Ishikawa (cell line): ENCODE measurements at regions not wholly inside any gene's neighbourhood (a gene's known extent, or its start where the extent isn't known, plus 50 kb on each side); places are given as distances from the start of the nearest gene placed in this dataset.

Source experiments
- CEBPB ChIP-seq: IDR thresholded peaks from 2 replicates; pipeline ENCODE4 v1.6.1; 2012
- EGR1 ChIP-seq: IDR thresholded peaks from 2 replicates; pipeline ENCODE4 v1.6.1; 2012
- EP300 ChIP-seq: IDR thresholded peaks from 2 replicates; pipeline ENCODE4 v1.6.1; 2012; ENCODE audit warnings: borderline replicate concordance
- FOXM1 ChIP-seq: IDR thresholded peaks from 2 replicates; pipeline ENCODE4 v1.6.1; 2012; ENCODE audit warnings: low read depth, borderline replicate concordance
- NFIC ChIP-seq: IDR thresholded peaks from 2 replicates; pipeline ENCODE4 v1.6.1; 2012
- RAD21 ChIP-seq: IDR thresholded peaks from 2 replicates; pipeline ENCODE4 v1.6.1; 2012; ENCODE audit warnings: low read depth
- TAF1 ChIP-seq: IDR thresholded peaks from 2 replicates; pipeline ENCODE4 v1.6.1; 2012; ENCODE audit warnings: low read depth, mild to moderate bottlenecking
- TCF12 ChIP-seq: IDR thresholded peaks from 2 replicates; pipeline ENCODE4 v1.6.1; 2012; ENCODE audit warnings: low read depth
- TEAD4 ChIP-seq: IDR thresholded peaks from 2 replicates; pipeline ENCODE4 v1.6.1; 2012
- YY1 ChIP-seq: IDR thresholded peaks from 2 replicates; pipeline ENCODE4 v1.6.1; 2012; ENCODE audit warnings: low read depth
- ZBTB7A ChIP-seq: IDR thresholded peaks from 2 replicates; pipeline ENCODE4 v1.6.1; 2012; ENCODE audit warnings: low read depth
- TF ChIP-seq, protein P1 (sequence below): IDR thresholded peaks from 2 replicates; pipeline ENCODE4 v1.6.1; 2012
- TF ChIP-seq, protein P2 (sequence below): IDR thresholded peaks from 2 replicates; pipeline ENCODE4 v1.6.1; 2012
- TF ChIP-seq, protein P3 (sequence below): IDR thresholded peaks from 2 replicates; pipeline ENCODE4 v1.6.1; 2012; ENCODE audit warnings: low read depth, mild to moderate bottlenecking

DNA sequence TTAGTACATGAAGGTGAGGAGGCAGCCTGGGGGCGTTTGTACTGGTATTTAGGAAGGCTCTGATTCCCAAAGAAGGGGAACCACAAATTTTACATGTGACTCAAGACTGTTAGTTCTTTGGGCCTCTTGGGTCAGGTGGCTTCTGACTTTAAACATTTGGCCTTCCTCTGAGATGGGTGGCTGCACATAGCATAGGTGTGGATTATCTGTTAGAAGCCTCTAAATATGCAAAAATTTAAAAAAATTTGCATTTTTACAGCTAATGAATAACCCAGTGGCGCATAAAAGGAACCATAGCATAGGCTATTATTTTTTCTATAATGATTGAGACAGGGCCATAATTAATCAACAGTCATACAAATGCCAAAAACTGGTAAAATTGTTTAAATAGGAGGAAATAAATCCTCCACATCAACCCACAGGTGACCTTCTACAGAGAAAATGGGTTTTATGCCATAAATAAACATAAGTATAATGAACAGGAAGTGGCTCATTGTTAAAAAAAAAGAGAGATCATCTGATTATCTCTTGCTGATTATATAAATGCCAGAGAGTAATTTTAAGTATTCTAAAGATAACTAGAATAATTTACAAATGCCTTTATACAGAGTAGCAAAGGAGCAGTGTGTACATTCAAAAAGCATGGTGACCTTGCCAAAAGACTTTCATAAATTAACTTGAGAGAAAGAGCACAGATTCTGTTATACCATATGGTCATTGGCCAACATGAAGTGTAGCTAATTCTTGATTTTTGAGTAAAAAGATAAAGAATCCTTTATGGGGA lies 284.2 kb upstream of the ATP2B1 start:
- TF ChIP-seq TCF12 (no peak), NFIC (no peak), CEBPB (no peak), EGR1 (no peak), YY1 (no peak), RAD21 (no peak), FOXM1 (no peak), EP300 (no peak), TAF1 (no peak), TEAD4 (no peak), ZBTB7A (no peak)
- TF ChIP-seq, protein P1, sequence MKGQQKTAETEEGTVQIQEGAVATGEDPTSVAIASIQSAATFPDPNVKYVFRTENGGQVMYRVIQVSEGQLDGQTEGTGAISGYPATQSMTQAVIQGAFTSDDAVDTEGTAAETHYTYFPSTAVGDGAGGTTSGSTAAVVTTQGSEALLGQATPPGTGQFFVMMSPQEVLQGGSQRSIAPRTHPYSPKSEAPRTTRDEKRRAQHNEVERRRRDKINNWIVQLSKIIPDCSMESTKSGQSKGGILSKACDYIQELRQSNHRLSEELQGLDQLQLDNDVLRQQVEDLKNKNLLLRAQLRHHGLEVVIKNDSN, result no peak
- TF ChIP-seq, protein P2, sequence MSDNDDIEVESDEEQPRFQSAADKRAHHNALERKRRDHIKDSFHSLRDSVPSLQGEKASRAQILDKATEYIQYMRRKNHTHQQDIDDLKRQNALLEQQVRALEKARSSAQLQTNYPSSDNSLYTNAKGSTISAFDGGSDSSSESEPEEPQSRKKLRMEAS, result no peak
- TF ChIP-seq, protein P3, sequence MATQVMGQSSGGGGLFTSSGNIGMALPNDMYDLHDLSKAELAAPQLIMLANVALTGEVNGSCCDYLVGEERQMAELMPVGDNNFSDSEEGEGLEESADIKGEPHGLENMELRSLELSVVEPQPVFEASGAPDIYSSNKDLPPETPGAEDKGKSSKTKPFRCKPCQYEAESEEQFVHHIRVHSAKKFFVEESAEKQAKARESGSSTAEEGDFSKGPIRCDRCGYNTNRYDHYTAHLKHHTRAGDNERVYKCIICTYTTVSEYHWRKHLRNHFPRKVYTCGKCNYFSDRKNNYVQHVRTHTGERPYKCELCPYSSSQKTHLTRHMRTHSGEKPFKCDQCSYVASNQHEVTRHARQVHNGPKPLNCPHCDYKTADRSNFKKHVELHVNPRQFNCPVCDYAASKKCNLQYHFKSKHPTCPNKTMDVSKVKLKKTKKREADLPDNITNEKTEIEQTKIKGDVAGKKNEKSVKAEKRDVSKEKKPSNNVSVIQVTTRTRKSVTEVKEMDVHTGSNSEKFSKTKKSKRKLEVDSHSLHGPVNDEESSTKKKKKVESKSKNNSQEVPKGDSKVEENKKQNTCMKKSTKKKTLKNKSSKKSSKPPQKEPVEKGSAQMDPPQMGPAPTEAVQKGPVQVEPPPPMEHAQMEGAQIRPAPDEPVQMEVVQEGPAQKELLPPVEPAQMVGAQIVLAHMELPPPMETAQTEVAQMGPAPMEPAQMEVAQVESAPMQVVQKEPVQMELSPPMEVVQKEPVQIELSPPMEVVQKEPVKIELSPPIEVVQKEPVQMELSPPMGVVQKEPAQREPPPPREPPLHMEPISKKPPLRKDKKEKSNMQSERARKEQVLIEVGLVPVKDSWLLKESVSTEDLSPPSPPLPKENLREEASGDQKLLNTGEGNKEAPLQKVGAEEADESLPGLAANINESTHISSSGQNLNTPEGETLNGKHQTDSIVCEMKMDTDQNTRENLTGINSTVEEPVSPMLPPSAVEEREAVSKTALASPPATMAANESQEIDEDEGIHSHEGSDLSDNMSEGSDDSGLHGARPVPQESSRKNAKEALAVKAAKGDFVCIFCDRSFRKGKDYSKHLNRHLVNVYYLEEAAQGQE, result no peak
